ENCODE measurements at regions not wholly inside any gene's neighbourhood (a gene's known extent, or its start where the extent isn't known, plus 50 kb on each side); places are given as distances from the start of the nearest gene placed in this dataset.

DNA sequence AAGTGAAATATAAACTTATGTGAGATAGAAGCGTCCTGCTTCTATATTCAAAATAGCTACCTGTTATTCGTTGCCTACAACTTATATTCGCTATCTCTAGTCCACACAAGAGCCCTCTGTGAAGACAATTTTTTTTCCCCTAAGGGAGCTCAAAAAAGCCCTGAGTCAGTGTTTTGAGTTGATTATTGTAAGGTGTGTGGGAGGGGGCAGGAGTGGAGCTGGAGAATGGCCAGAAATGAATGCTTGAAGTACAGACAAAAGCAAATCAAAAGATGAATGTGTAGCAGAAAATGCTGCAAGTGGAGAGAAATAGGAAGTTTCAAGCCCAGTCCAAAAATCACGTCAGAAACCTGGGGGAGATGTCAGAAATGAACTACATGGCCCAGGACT, 655.0 kb upstream of the LCORL start:
- TF ChIP-seq POLR2A (IDR thresholded peaks at IDR 0.05; ENCODE audit: low read length) (no peak), GATA1 (IDR thresholded peaks at IDR 0.05; ENCODE audit: low read depth, low read length) (no peak)

All from erythroblast (primary cell).